Keratinocyte (primary cell): ENCODE measurements at regions not wholly inside any gene's neighbourhood (a gene's known extent, or its start where the extent isn't known, plus 50 kb on each side); places are given as distances from the start of the nearest gene placed in this dataset.

Experiments
- DNase-seq: peaks from one replicate; pipeline ENCODE4 v3.0.0-alpha.2; 2011; ENCODE audit warnings: low read depth, missing footprints, low spot score
- FAIRE-seq: peaks from 2 replicates; lab custom pipeline; 2011; peaks lifted over from hg19 to GRCh38; lab: Jason Lieb, UNC
- H2AFZ ChIP-seq: 2 replicates; pipeline ENCODE4 v1.6.0; 2012; ENCODE audit warnings: low read length, control low read depth, inconsistent platforms; ENCODE audit not compliant: control insufficient read depth
- H3K27ac ChIP-seq: 2 replicates; pipeline ENCODE4 v1.5.1; 2011; ENCODE audit warnings: low read length; ENCODE audit not compliant: control insufficient read depth, insufficient read depth
- H3K27me3 ChIP-seq: 3 replicates; pipeline ENCODE4 v1.6.0; 2011; ENCODE audit warnings: low read length; ENCODE audit not compliant: control insufficient read depth, insufficient read depth; ENCODE audit errors: extremely low read depth
- H3K36me3 ChIP-seq, 2 experiments: 2 replicates in 1 of 2; 3 replicates in 1 of 2; pipeline ENCODE4 v1.5.1; 2011; ENCODE audit warnings: low read length in 2 of 2, mild to moderate bottlenecking in 1 of 2; ENCODE audit not compliant: control insufficient read depth in 2 of 2, insufficient read depth in 2 of 2; ENCODE audit errors: extremely low read depth in 1 of 2
- H3K4me1 ChIP-seq: 3 replicates; pipeline ENCODE4 v1.5.1; 2011; ENCODE audit warnings: low read length; ENCODE audit not compliant: control insufficient read depth, insufficient read depth; ENCODE audit errors: extremely low read depth
- H3K4me2 ChIP-seq: 3 replicates; pipeline ENCODE4 v1.6.0; 2011; ENCODE audit warnings: low read depth, low read length; ENCODE audit not compliant: control insufficient read depth, insufficient read depth; ENCODE audit errors: extremely low read depth
- H3K4me3 ChIP-seq, 3 experiments: fragments of 200-600 bp in 1 of 3; sonication (generic) in 1 of 3; 2 replicates in 2 of 3; 3 replicates in 1 of 3; pipeline ENCODE4 v1.5.1; 2011 to 2016; ENCODE audit warnings: low read length in 3 of 3, mild to moderate bottlenecking in 3 of 3, control low read depth in 2 of 3, inconsistent platforms in 1 of 3, low read depth in 1 of 3, mixed read lengths in 1 of 3, mixed run types in 1 of 3, moderate library complexity in 1 of 3; ENCODE audit not compliant: control insufficient read depth in 2 of 3, insufficient read depth in 2 of 3; ENCODE audit errors: extremely low read depth in 1 of 3
- H3K79me2 ChIP-seq: 2 replicates; pipeline ENCODE4 v1.6.0; 2012; ENCODE audit warnings: low read length; ENCODE audit not compliant: control insufficient read depth, insufficient read depth
- H3K9ac ChIP-seq: 3 replicates; pipeline ENCODE4 v1.6.0; 2011; ENCODE audit warnings: low read length; ENCODE audit not compliant: control insufficient read depth, insufficient read depth; ENCODE audit errors: extremely low read depth
- H3K9me1 ChIP-seq: 3 replicates; pipeline ENCODE4 v1.6.0; 2011; ENCODE audit warnings: low read length; ENCODE audit not compliant: control insufficient read depth, insufficient read depth; ENCODE audit errors: extremely low read depth
- H3K9me3 ChIP-seq: 2 replicates; pipeline ENCODE4 v1.5.1; 2012; ENCODE audit warnings: low read depth, low read length; ENCODE audit not compliant: control insufficient read depth
- H4K20me1 ChIP-seq: 3 replicates; pipeline ENCODE4 v1.6.0; 2011; ENCODE audit warnings: low read length; ENCODE audit not compliant: control insufficient read depth, insufficient read depth; ENCODE audit errors: extremely low read depth
- CTCF ChIP-seq, 3 experiments: IDR thresholded peaks in 1 of 3; conservative IDR thresholded peaks in 1 of 3; optimal IDR thresholded peaks in 1 of 3; 2 replicates in 2 of 3; 3 replicates in 1 of 3; pipeline versions ENCODE3 to v1.5.1; 2011; ENCODE audit warnings: low read length in 3 of 3, mild to moderate bottlenecking in 3 of 3, moderate library complexity in 2 of 3, control low read depth in 1 of 3, inconsistent platforms in 1 of 3; ENCODE audit not compliant: insufficient read depth in 2 of 3; ENCODE audit errors: extremely low read depth in 1 of 3
- EZH2 ChIP-seq: IDR thresholded peaks from one replicate; pipeline ENCODE4 v1.6.1; 2012; ENCODE audit warnings: inconsistent platforms, mild to moderate bottlenecking, low read length, moderate library complexity
- dilution Hi-C: fragments of 300-500 bp; cut with MboI; formaldehyde crosslinking; loops from one replicate; pipeline ENCODE4 v1.7.0; 2020; ENCODE audit warnings: low sequenced_read_pairs; ENCODE audit not compliant: extremely low pct_ligation_motif_present

GRCh38 chrX:120690941-120691340 is 61.1 kb upstream of the C1GALT1C1 start:
- Histone ChIP-seq H4K20me1 (no peaks in the 10 kb centered on the region), H3K79me2 (no peaks in the 10 kb centered on the region), H2AFZ (no peak overlapping the region), H3K9ac (no peak overlapping the region), H3K27me3 (no peaks in the 10 kb centered on the region), H3K36me3 (no peaks in the 10 kb centered on the region), H3K4me1 (no peaks in the 10 kb centered on the region), H3K9me1 (no peaks in the 10 kb centered on the region), H3K9me3 (no peaks in the 10 kb centered on the region), H3K27ac (no peak overlapping the region), H3K4me3 (no peak overlapping the region), H3K4me2 (no peak overlapping the region)
- no peak for TF ChIP-seq CTCF (optimal IDR thresholded peaks at IDR 0.05 in 1 of 3, IDR thresholded peaks at IDR 0.05 in 1 of 3, conservative IDR thresholded peaks at IDR 0.05 in 1 of 3; ENCODE audit: extremely low read depth in 1 of 3, insufficient read depth in 2 of 3, low read length in 3 of 3)
- TF ChIP-seq EZH2, result no peak
- dilution Hi-C loops, result no loop called here
- DNase-seq (no peak), FAIRE-seq (no peak)

DNA sequence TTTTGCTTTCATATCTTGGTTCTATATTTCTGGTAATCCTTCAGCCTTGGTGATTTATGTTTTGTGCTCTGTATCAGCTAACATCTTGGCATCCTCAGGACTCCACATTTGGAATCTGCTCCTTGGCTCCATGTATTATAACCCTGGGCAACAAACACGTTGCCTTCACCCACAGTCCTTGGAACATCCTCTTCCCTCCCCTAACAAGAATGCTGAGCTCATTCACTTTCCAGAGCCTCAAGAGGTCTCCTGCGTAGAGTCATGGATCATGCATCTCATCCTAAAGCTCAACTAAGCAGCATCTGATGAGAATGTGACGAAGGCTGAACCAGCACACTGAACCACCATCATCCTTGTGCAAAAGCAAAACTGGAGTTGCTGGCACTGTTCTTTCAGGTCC is 60.5 kb upstream of the C1GALT1C1 start:
- no peaks in the 10 kb centered on the region for H3K9me3 ChIP-seq
- TF ChIP-seq CTCF (optimal IDR thresholded peaks at IDR 0.05 in 1 of 3, IDR thresholded peaks at IDR 0.05 in 1 of 3, conservative IDR thresholded peaks at IDR 0.05 in 1 of 3; ENCODE audit: extremely low read depth in 1 of 3, insufficient read depth in 2 of 3, low read length in 3 of 3) (no peak), EZH2 (no peak)
- DNase-seq, result no peak
- no peaks in the 10 kb centered on the region for H3K36me3 ChIP-seq
- H2AFZ ChIP-seq, result no peak overlapping the region
- no peak overlapping the region for H3K9ac ChIP-seq
- H3K9me1 ChIP-seq, result no peaks in the 10 kb centered on the region
- no peaks in the 10 kb centered on the region for H3K79me2 ChIP-seq
- H4K20me1 ChIP-seq, result no peaks in the 10 kb centered on the region
- H3K27ac ChIP-seq, result no peak overlapping the region
- H3K4me1 ChIP-seq, result no peaks in the 10 kb centered on the region
- FAIRE-seq, result no peak
- dilution Hi-C loops, result no loop called here
- H3K27me3 ChIP-seq, result no peaks in the 10 kb centered on the region
- H3K4me3 ChIP-seq, result no peak overlapping the region
- H3K4me2 ChIP-seq, result no peak overlapping the region
